GM20000 (cell line): ENCODE measurements at regions not wholly inside any gene's neighbourhood (a gene's known extent, or its start where the extent isn't known, plus 50 kb on each side); places are given as distances from the start of the nearest gene placed in this dataset.

Experiments
- DNase-seq: peaks from one replicate; pipeline ENCODE4 v3.0.0; 2012; ENCODE audit warnings: low spot score
- CTCF ChIP-seq: IDR thresholded peaks from 2 replicates; pipeline ENCODE4 v1.5.1; 2012; ENCODE audit warnings: mild to moderate bottlenecking, control low read depth; ENCODE audit errors: extremely low read depth, missing control alignments

- DNase-seq, result no peak
- no peak for TF ChIP-seq CTCF
These were observed 570.1 kb downstream of the VRK1 start for GRCh38 chr14:97367278-97367677.

- TF ChIP-seq CTCF, result no peak
- no peak for DNase-seq
These were observed 570.9 kb downstream of the VRK1 start for GRCh38 chr14:97368049-97368448.

GRCh38 chr14:97368900-97369564 is 571.9 kb downstream of the VRK1 start:
- no peak for TF ChIP-seq CTCF

GRCh38 chr14:97369901-97370300 is 572.7 kb downstream of the VRK1 start:
- TF ChIP-seq CTCF, result no peak
- no peak for DNase-seq

More at GRCh38 chr14:97368900-97369564, 571.9 kb downstream of the VRK1 start:
- no peak for DNase-seq

- no peak for TF ChIP-seq CTCF
- no peak for DNase-seq
These were observed 579.1 kb downstream of the VRK1 start for GRCh38 chr14:97376310-97376709.

GRCh38 chr14:97377550-97377949 is 580.4 kb downstream of the VRK1 start:
- TF ChIP-seq CTCF, result no peak

GRCh38 chr14:97379091-97379531 is 581.9 kb downstream of the VRK1 start:
- no peak for DNase-seq
- TF ChIP-seq CTCF, result no peak

More at GRCh38 chr14:97377550-97377949, 580.4 kb downstream of the VRK1 start:
- DNase-seq, result no peak
